ENCODE measurements at regions not wholly inside any gene's neighbourhood (a gene's known extent, or its start where the extent isn't known, plus 50 kb on each side); places are given as distances from the start of the nearest gene placed in this dataset.

GRCh38 chr13:106052200-106052767 is 483.2 kb downstream of the EFNB2 start:
- Histone ChIP-seq H2BK20ac (ENCODE audit: low read length) (no peak overlapping the region), H2AFZ (ENCODE audit: low read length) (no peak overlapping the region), H2BK120ac (replicated peaks; ENCODE audit: low read depth, low read length) (no peak overlapping the region), H2BK12ac (ENCODE audit: low read depth, low read length) (no peak overlapping the region), H4K5ac (ENCODE audit: insufficient read length, low read depth, low read length) (no peak overlapping the region), H3K79me2 (ENCODE audit: control insufficient read depth in 1 of 2, insufficient read depth in 2 of 2, low read length in 2 of 2) (no peaks in the 10 kb centered on the region), H3K4ac (replicated peaks; ENCODE audit: insufficient read length, low read depth, low read length) (no peak overlapping the region), H3K18ac (ENCODE audit: extremely low read depth, low read length) (no peak overlapping the region), H4K91ac (replicated peaks; ENCODE audit: insufficient read length, low read length) (no peak overlapping the region), H3K27ac (ENCODE audit: low read depth, low read length) (no peak overlapping the region), H2AK5ac (ENCODE audit: low read depth, low read length) (no peak overlapping the region), H3K27me3 (replicated peaks in 1 of 4; ENCODE audit: control insufficient read depth in 3 of 4, extremely low read depth in 1 of 4, insufficient read depth in 3 of 4, low read length in 3 of 4) (no peaks in the 10 kb centered on the region), H3K23ac (ENCODE audit: insufficient read length) (no peak overlapping the region), H3K9me3 (ENCODE audit: insufficient read depth in 2 of 2, low read depth in 1 of 2, low read length in 1 of 2) (no peaks in the 10 kb centered on the region), H3K56ac (replicated peaks; ENCODE audit: insufficient read length, low read depth, low read length) (no peak overlapping the region), H2BK5ac (ENCODE audit: low read depth, low read length) (no peak overlapping the region), H3K4me3 (ENCODE audit: extremely low read depth in 1 of 4, insufficient read depth in 2 of 4, low read depth in 3 of 4, low read length in 4 of 4) (no peak overlapping the region), H3K79me1 (ENCODE audit: low read depth, low read length) (no peaks in the 10 kb centered on the region), H3K36me3 (ENCODE audit: control insufficient read depth in 2 of 4, insufficient read depth in 4 of 4, low read length in 3 of 4) (no peaks in the 10 kb centered on the region), H4K20me1 (replicated peaks in 1 of 2; ENCODE audit: control insufficient read depth in 1 of 2, insufficient read depth in 2 of 2, low read length in 2 of 2) (no peaks in the 10 kb centered on the region), H2BK15ac (ENCODE audit: low read length) (no peak overlapping the region), H3K23me2 (ENCODE audit: low read depth, low read length) (no peaks in the 10 kb centered on the region), H3K9ac (replicated peaks in 1 of 4; ENCODE audit: extremely low read depth in 1 of 4, low read depth in 3 of 4, low read length in 3 of 4) (no peak overlapping the region), H3K14ac (ENCODE audit: insufficient read length) (no peak overlapping the region), H3K4me2 (ENCODE audit: insufficient read depth in 1 of 2, low read depth in 2 of 2, low read length in 2 of 2) (no peak overlapping the region), H4K8ac (ENCODE audit: extremely low read depth, insufficient read depth, low read length) (no peak overlapping the region), H3K4me1 (replicated peaks in 1 of 4; ENCODE audit: control insufficient read depth in 3 of 4, insufficient read depth in 4 of 4, low read length in 3 of 4) (no peaks in the 10 kb centered on the region)
- ChIA-PET CTCF (ENCODE audit: partially characterized antibody) (no interaction called here), POLR2A (ENCODE audit: partially characterized antibody) (interaction anchor here (0.8 kb wide), 1 partner anchor 482 kb away, joined by 3 read pairs; no protein-coding TSS in a partner anchor)
- TF ChIP-seq SIX5 (IDR thresholded peaks at IDR 0.05; ENCODE audit: low read depth, low read length) (no peak), TAF7 (optimal IDR thresholded peaks at IDR 0.05; ENCODE audit: borderline replicate concordance, low read depth, low read length) (no peak)
- DNase-seq (ENCODE audit: low read depth in 1 of 2, low spot score in 2 of 2) (no peak), FAIRE-seq (no peak)
- WGBS, 2 experiments (ENCODE audit: extremely low coverage in 1 of 2, insufficient coverage in 1 of 2, insufficient read length in 1 of 2, insufficient replicate concordance in 2 of 2, low coverage in 1 of 2, low lambda C conversion rate in 2 of 2, missing lambda C conversion rate in 1 of 2), result 88% methylated on average over 8 of the region's 8 CpGs; no CpG with 5 or more reads in 1 of the 2 experiments
